ENCODE measurements at regions not wholly inside any gene's neighbourhood (a gene's known extent, or its start where the extent isn't known, plus 50 kb on each side); places are given as distances from the start of the nearest gene placed in this dataset.

DNA sequence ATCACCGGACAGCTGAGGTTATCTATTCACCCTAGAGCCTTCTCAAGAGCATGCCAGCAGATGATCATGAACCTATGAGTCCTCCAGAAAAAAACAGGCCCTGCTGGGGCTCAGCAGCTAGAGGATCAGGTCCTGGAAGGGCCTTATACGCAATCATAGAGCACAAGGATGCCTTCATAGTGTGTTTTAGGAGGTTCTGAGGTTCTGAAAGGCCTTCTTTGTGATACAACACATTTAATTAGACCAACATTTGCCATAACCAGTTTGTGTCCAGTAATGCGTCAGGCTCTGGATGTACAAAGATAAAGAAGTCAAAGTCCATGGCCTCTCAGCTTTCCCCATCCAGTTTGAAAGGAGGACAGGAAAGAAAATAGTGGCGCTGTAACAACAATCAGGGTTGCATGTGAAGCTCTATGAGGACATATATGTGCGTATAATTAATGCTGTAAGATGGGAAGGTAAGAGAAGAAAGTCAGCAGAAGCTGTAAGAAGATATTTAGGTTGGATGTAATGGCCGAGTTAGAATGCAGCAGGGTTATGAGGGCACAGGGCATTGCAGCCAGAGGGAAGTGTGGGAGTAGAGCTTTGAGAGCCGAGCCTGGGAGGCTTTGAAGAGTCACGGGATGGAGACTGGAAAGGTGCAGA, 302.6 kb upstream of the TBL1XR1 start:
- no peak for TF ChIP-seq CTCF (IDR thresholded peaks at IDR 0.05; ENCODE audit: insufficient read depth, low read length, severe bottlenecking)
- no peak for FAIRE-seq
- DNase-seq (ENCODE audit: low read depth) = no peak
- no peaks in the 10 kb centered on the region for H3K36me3 ChIP-seq (ENCODE audit: control insufficient read depth, insufficient read depth, low read length)
- no peaks in the 10 kb centered on the region for H3K27me3 ChIP-seq (ENCODE audit: control insufficient read depth, insufficient read depth, low read length)
- H3K4me3 ChIP-seq (ENCODE audit: low read depth, low read length) = no peak overlapping the region

- DNase-seq (ENCODE audit: low read depth) (no peak), FAIRE-seq (no peak)
- H3K4me3 ChIP-seq (ENCODE audit: low read depth, low read length) = no peak overlapping the region
- H3K27me3 ChIP-seq (ENCODE audit: control insufficient read depth, insufficient read depth, low read length) = no peaks in the 10 kb centered on the region
- TF ChIP-seq CTCF (IDR thresholded peaks at IDR 0.05; ENCODE audit: insufficient read depth, low read length, severe bottlenecking) = no peak
- H3K36me3 ChIP-seq (ENCODE audit: control insufficient read depth, insufficient read depth, low read length) = no peaks in the 10 kb centered on the region
These were observed 313.5 kb upstream of the TBL1XR1 start for GRCh38 chr3:177510693-177511216.

DNA sequence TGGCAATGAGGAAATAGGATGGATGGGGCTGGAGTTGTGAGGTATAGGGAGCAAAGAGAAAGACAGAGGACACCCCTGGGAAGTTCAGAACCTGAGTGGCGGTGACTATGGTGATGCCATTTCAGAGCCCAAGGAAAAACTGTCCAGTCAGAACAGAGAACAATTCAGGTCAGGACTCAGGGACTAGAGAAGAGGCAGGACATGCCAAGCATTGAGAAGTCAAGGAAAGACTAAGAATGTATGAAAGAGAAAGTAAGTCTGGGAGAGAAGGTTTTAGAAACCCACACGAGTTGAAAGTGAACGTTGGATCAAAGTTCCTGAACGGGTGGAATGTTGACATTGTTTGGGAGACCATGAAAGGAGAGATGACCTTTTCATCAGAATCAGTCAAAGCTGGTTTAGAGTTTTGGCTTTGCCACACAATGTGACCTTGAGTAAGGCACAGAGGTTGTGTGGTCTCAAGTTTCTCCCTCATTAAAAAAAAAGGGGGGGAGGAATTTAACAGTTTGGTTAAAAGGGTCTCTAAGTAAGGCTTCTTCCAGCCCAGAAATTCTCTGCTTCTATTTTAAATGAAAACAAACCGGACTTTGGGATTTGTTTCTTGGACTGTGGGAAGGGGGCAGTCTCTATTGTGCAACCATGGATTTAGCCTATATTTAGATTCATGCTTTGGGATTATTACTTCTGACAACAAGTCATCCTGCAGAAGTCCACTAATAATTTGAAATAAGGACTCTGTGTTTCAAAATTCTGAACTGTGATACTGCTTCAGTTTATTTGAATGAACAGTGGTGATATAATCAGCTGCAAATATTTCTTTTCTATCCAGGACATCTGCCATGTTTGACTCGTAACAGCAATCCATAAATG, 315.9 kb upstream of the TBL1XR1 start:
- FAIRE-seq = no peak
- no peak for TF ChIP-seq CTCF (IDR thresholded peaks at IDR 0.05; ENCODE audit: insufficient read depth, low read length, severe bottlenecking)
- H3K36me3 ChIP-seq (ENCODE audit: control insufficient read depth, insufficient read depth, low read length) = no peaks in the 10 kb centered on the region

DNA sequence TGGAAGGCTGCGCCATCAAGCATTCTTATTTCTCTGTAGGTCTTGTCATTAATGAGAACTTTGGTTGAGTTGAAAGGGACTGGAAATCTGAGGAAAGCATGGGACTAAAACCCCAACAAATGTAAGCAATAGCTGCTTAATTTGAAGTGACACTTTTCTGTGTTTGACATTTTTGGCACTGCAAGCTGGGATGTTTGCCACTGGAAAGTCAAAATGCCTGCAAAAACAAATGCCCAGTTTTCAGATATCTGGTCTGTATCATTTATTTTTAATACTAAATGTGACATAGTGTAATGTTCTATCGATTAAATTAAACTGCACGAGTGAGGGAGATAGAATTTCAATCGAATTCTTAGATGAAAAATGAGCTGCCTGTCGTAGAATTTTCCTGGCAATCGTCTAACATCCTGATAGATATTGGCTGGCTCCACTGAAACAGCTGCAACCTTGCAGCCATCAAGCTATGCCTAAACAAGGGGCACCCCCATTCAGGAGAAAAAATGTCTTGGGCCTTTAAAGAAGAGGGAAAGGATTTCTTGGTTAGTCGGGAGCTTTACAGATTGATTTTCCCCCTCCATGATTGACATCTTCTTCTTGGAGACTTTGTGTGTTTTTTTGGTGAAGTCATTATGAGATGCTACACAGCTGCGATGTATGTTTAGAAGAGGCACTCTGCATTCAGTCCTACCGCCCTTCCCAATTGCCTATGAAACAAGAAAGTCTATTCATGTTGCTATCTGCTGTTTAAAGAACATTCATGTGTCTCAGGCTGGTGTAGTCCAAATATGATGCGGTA, 316.7 kb upstream of the TBL1XR1 start:
- DNase-seq (ENCODE audit: low read depth) (no peak), FAIRE-seq (no peak)
- no peak for TF ChIP-seq CTCF (IDR thresholded peaks at IDR 0.05; ENCODE audit: insufficient read depth, low read length, severe bottlenecking)
- H3K36me3 ChIP-seq (ENCODE audit: control insufficient read depth, insufficient read depth, low read length) = no peaks in the 10 kb centered on the region
- no peak overlapping the region for H3K4me3 ChIP-seq (ENCODE audit: low read depth, low read length)
- no peaks in the 10 kb centered on the region for H3K27me3 ChIP-seq (ENCODE audit: control insufficient read depth, insufficient read depth, low read length)

More for the DNA sequence above, 315.9 kb upstream of the TBL1XR1 start:
- no peaks in the 10 kb centered on the region for H3K27me3 ChIP-seq (ENCODE audit: control insufficient read depth, insufficient read depth, low read length)
- no peak overlapping the region for H3K4me3 ChIP-seq (ENCODE audit: low read depth, low read length)
- DNase-seq (ENCODE audit: low read depth) = no peak

GRCh38 chr3:177514611-177515499, 317.6 kb upstream of the TBL1XR1 start:
- Histone ChIP-seq H3K4me3 (ENCODE audit: low read depth, low read length) (no peak overlapping the region), H3K27me3 (ENCODE audit: control insufficient read depth, insufficient read depth, low read length) (no peaks in the 10 kb centered on the region), H3K36me3 (ENCODE audit: control insufficient read depth, insufficient read depth, low read length) (no peaks in the 10 kb centered on the region)
- FAIRE-seq = no peak
- no peak for TF ChIP-seq CTCF (IDR thresholded peaks at IDR 0.05; ENCODE audit: insufficient read depth, low read length, severe bottlenecking)
- no peak for DNase-seq (ENCODE audit: low read depth)
